K562 (cell line): ENCODE measurements at regions not wholly inside any gene's neighbourhood (a gene's known extent, or its start where the extent isn't known, plus 50 kb on each side); places are given as distances from the start of the nearest gene placed in this dataset.

Source experiments
- ATAC-seq: fragments of 200-7000 bp; cut with Tn5 transposase; 3 replicates; pipeline ENCODE4 v1.9.1; 2020; ENCODE audit warnings: moderate library complexity
- BruUV-seq: library from RNA; stranded (reverse); fragments of 400-500 nt; replicated peaks from 2 replicates; lab custom pipeline; 2021; lab: Mats Ljungman, UMichigan
- CTCF ChIA-PET: fragments of 300-600 bp; formaldehyde crosslinking; extraction: SDS; loops from one replicate; lab custom pipeline; 2021; ENCODE audit warnings: low intra/inter-chr PET ratio; lab: Yijun Ruan, JAX
- POLR2A ChIA-PET: fragments of 300-600, 350-650 bp; sonication (Branson Sonifier 250); formaldehyde crosslinking; extraction: SDS; loops from one replicate; lab custom pipeline; 2021; ENCODE audit warnings: antibody characterized with exemption, inconsistent platforms; lab: Yijun Ruan, JAX
- DNase-seq, 4 experiments: peaks; one replicate each; pipeline versions ENCODE4 v3.0.0 to v3.0.0-alpha.2; 2011 to 2018; ENCODE audit warnings: low spot score in 3 of 4, mixed read lengths in 3 of 4; ENCODE audit errors: extremely low read depth in 1 of 4
- FAIRE-seq: peaks from 2 replicates; lab custom pipeline; 2011; peaks lifted over from hg19 to GRCh38; lab: Jason Lieb, UNC
- H2AFZ ChIP-seq: 2 replicates; pipeline ENCODE4 v1.6.0; 2011; ENCODE audit warnings: low read depth, low read length, control low read depth, inconsistent platforms
- H3K27ac ChIP-seq: fragments of 200-600 bp; 3 replicates; pipeline ENCODE4 v1.8.0; 2011; ENCODE audit warnings: low read depth, mild to moderate bottlenecking, control low read depth, inconsistent platforms, low read length, moderate library complexity, mixed read lengths; ENCODE audit errors: extremely low read depth
- H3K27me3 ChIP-seq, 2 experiments: fragments of 300-600 bp in 1 of 2; 2 replicates in 1 of 2; 3 replicates in 1 of 2; pipeline versions ENCODE4 v1.6.0 to v1.8.0; 2011; ENCODE audit warnings: inconsistent platforms in 2 of 2, low read length in 2 of 2, mild to moderate bottlenecking in 1 of 2, mixed read lengths in 1 of 2, moderate library complexity in 1 of 2; ENCODE audit not compliant: control insufficient read depth in 2 of 2, insufficient read depth in 2 of 2
- H3K36me3 ChIP-seq: fragments of 300-600 bp; 3 replicates; pipeline ENCODE4 v1.8.0; 2011; ENCODE audit warnings: mild to moderate bottlenecking, low read length, inconsistent platforms; ENCODE audit not compliant: control insufficient read depth, insufficient read depth
- H3K4me1 ChIP-seq, 2 experiments: fragments of 200-600 bp in 1 of 2; replicated peaks in 1 of 2; 2 replicates in 1 of 2; 3 replicates in 1 of 2; pipeline versions ENCODE4 v1.5.1 to v1.8.0; 2011; ENCODE audit warnings: inconsistent platforms in 2 of 2, low read length in 2 of 2, mild to moderate bottlenecking in 1 of 2, mixed read lengths in 1 of 2, moderate library complexity in 1 of 2; ENCODE audit not compliant: control insufficient read depth in 2 of 2, insufficient read depth in 2 of 2
- H3K4me2 ChIP-seq: 2 replicates; pipeline ENCODE4 v1.6.1; 2011; ENCODE audit warnings: low read length, control low read depth, inconsistent platforms, mixed read lengths; ENCODE audit not compliant: insufficient read depth
- H3K4me3 ChIP-seq: fragments of 200-600 bp; sonication (generic), shearing (Covaris generic); 2 replicates; pipeline ENCODE4 v1.5.1; 2016; ENCODE audit warnings: control low read depth, inconsistent platforms
- H3K79me2 ChIP-seq: fragments of 200-600 bp; 3 replicates; pipeline ENCODE4 v1.8.0; 2011; ENCODE audit warnings: low read length, inconsistent platforms; ENCODE audit not compliant: control insufficient read depth, insufficient read depth
- H3K9ac ChIP-seq, 2 experiments: 2 replicates each; pipeline versions ENCODE4 v1.6.0 to v1.6.1; 2011; ENCODE audit warnings: low read depth in 2 of 2, low read length in 2 of 2, control low read depth in 1 of 2, inconsistent platforms in 1 of 2, mild to moderate bottlenecking in 1 of 2, mixed read lengths in 1 of 2; ENCODE audit not compliant: insufficient read depth in 1 of 2
- H3K9me1 ChIP-seq: one replicate; pipeline ENCODE4 v1.6.0; 2011; ENCODE audit warnings: inconsistent platforms, mild to moderate bottlenecking, low read length, moderate library complexity; ENCODE audit not compliant: control insufficient read depth, insufficient read depth
- H3K9me3 ChIP-seq: replicated peaks from 2 replicates; pipeline ENCODE4 v1.5.1; 2011; ENCODE audit warnings: low read depth, low read length, inconsistent platforms; ENCODE audit not compliant: control insufficient read depth, insufficient read depth
- H4K20me1 ChIP-seq: replicated peaks from 2 replicates; pipeline ENCODE4 v1.6.1; 2011; ENCODE audit warnings: low read length, inconsistent platforms, mixed read lengths; ENCODE audit not compliant: control insufficient read depth, insufficient read depth
- CREBBP ChIP-seq: IDR thresholded peaks from one replicate; pipeline ENCODE4 v1.6.1; 2012; ENCODE audit warnings: low read depth, mild to moderate bottlenecking, control low read depth, inconsistent platforms, low read length
- EP300 ChIP-seq: IDR thresholded peaks from 2 replicates; pipeline ENCODE4 v1.6.1; 2012; ENCODE audit warnings: low read length, improper control_type of control experiment
- GATAD2B ChIP-seq: fragments of 450-650 bp; IDR thresholded peaks from 2 replicates; pipeline ENCODE4 v1.6.1; 2017; ENCODE audit warnings: mild to moderate bottlenecking, borderline replicate concordance
- L3MBTL2 ChIP-seq: fragments of 450-650 bp; IDR thresholded peaks from 2 replicates; pipeline ENCODE4 v1.6.1; 2016; ENCODE audit warnings: mild to moderate bottlenecking, moderate library complexity
- MAFF ChIP-seq: IDR thresholded peaks from 2 replicates; pipeline ENCODE4 v1.6.1; 2012; ENCODE audit warnings: low read length, improper control_type of control experiment
- MAX ChIP-seq: sonication (generic); formaldehyde crosslinking; IDR thresholded peaks from 2 replicates; pipeline ENCODE4 v1.9.0; 2022; ENCODE audit warnings: mild to moderate bottlenecking, missing genetic modification reagents
- MIER1 ChIP-seq: fragments of 450-650 bp; IDR thresholded peaks from 2 replicates; pipeline ENCODE4 v1.6.1; 2016; ENCODE audit warnings: antibody characterized with exemption, mild to moderate bottlenecking, low read depth
- SIRT6 ChIP-seq: IDR thresholded peaks from one replicate; pipeline ENCODE4 v1.6.1; 2012; ENCODE audit warnings: low read depth, mild to moderate bottlenecking, control low read depth, inconsistent platforms, low read length, moderate library complexity
- TBL1XR1 ChIP-seq, 2 experiments: IDR thresholded peaks; 2 replicates each; pipeline ENCODE4 v1.6.1; 2012; ENCODE audit warnings: improper control_type of control experiment in 2 of 2, low read length in 2 of 2, mild to moderate bottlenecking in 1 of 2
- THRAP3 ChIP-seq: fragments of 450-650 bp; IDR thresholded peaks from 2 replicates; pipeline ENCODE4 v1.6.1; 2016; ENCODE audit warnings: mild to moderate bottlenecking, inconsistent platforms, borderline replicate concordance
- ZBTB40 ChIP-seq, 2 experiments: fragments of 450-650 bp in 1 of 2; sonication (generic) in 1 of 2; formaldehyde crosslinking in 1 of 2; IDR thresholded peaks; 2 replicates each; pipeline versions ENCODE4 v1.7.1 to v1.9.0; 2016 to 2022; ENCODE audit warnings: inconsistent platforms in 1 of 2, mild to moderate bottlenecking in 1 of 2, missing genetic modification reagents in 1 of 2
- ZNF444 ChIP-seq: fragments of 250-450 bp; sonication (Bioruptor Pico); IDR thresholded peaks from 2 replicates; pipeline ENCODE4 v1.4.0; 2020; ENCODE audit warnings: mild to moderate bottlenecking, moderate library complexity
- WGBS: fragments of 100-300 bp; shearing (Covaris generic); methylation state at CpG from one replicate; pipeline ENCODE4 v1.1.6; 2016; ENCODE audit warnings: low coverage, mixed read lengths; ENCODE audit not compliant: insufficient coverage; ENCODE audit errors: missing lambda C conversion rate; 5-methylcytosine and 5-hydroxymethylcytosine counted together
- in situ Hi-C: fragments of 300-500 bp; cut with MboI; formaldehyde crosslinking; loops from 4 replicates; pipeline ENCODE4 v1.15.0; 2018; ENCODE audit warnings: inconsistent platforms, mixed read lengths
- intact Hi-C: fragments of 100-400 bp; cut with micrococcal nuclease; formaldehyde crosslinking; loops from 2 replicates; pipeline ENCODE4 v1.14.2; 2022

GRCh38 chr2:12196495-12196894 is 450.1 kb downstream of the LPIN1 start:
- Histone ChIP-seq H3K9ac (no peak overlapping the region), H3K4me1 (peaks cover 0 to 4% of the 10 kb centered on the region in 2 experiments; a peak in 2 of 5 replicates), H3K4me3 (no peak overlapping the region), H3K9me1 (no peaks in the 10 kb centered on the region), H3K4me2 (no peak overlapping the region), H3K27ac (no peak overlapping the region), H2AFZ (no peak overlapping the region; the same call in 1 of the 2 replicates), H3K79me2 (no peaks in the 10 kb centered on the region), H3K9me3 (no peaks in the 10 kb centered on the region), H3K36me3 (no peaks in the 10 kb centered on the region), H3K27me3 (no peaks in the 10 kb centered on the region), H4K20me1 (no peaks in the 10 kb centered on the region)
- 0% methylated on average over 1 of the region's 1 CpG for WGBS
- in situ Hi-C loops (no loop called here), intact Hi-C loops (no loop called here)
- DNase-seq, result no peak
- FAIRE-seq, result no peak
- no TSS peak for BruUV-seq
- ATAC-seq, result no peak
- ChIA-PET CTCF (interaction anchor here (0.7 kb wide), 1 partner anchor 10 kb away, joined by 3 read pairs; no protein-coding TSS in a partner anchor), POLR2A (no interaction called here)
- TF ChIP-seq MAFF (no peak), MAX (no peak), GATAD2B (no peak), TBL1XR1 (IDR thresholded peaks at IDR 0.05; ENCODE audit: low read length in 2 of 2) (no peak), L3MBTL2 (no peak), ZBTB40 (IDR thresholded peaks at IDR 0.05) (no peak), ZBTB40 (CRISPR knock-in tag; IDR thresholded peaks at IDR 0.05) (no peak), MIER1 (no peak), ZNF444 (CRISPR knock-in tag) (no peak), THRAP3 (no peak), SIRT6 (no peak), EP300 (no peak), CREBBP (no peak)
